HG02623 (cell line): ENCODE measurements at regions not wholly inside any gene's neighbourhood (a gene's known extent, or its start where the extent isn't known, plus 50 kb on each side); places are given as distances from the start of the nearest gene placed in this dataset.
A peak's percentile ranks its signal among the peaks of the same experiment; 100 is the strongest.
"Not testable (repeated sequence)": the region's sequence is repeated elsewhere in the genome, so short reads cannot be mapped to it uniquely, and the experiment has no call there.

Experiments
- ATAC-seq: cut with Tn5 transposase; IDR thresholded peaks from one replicate; pipeline ENCODE4 v1.9.1; 2021; ENCODE audit warnings: moderate library complexity; ENCODE audit not compliant: unreplicated experiment

DNA sequence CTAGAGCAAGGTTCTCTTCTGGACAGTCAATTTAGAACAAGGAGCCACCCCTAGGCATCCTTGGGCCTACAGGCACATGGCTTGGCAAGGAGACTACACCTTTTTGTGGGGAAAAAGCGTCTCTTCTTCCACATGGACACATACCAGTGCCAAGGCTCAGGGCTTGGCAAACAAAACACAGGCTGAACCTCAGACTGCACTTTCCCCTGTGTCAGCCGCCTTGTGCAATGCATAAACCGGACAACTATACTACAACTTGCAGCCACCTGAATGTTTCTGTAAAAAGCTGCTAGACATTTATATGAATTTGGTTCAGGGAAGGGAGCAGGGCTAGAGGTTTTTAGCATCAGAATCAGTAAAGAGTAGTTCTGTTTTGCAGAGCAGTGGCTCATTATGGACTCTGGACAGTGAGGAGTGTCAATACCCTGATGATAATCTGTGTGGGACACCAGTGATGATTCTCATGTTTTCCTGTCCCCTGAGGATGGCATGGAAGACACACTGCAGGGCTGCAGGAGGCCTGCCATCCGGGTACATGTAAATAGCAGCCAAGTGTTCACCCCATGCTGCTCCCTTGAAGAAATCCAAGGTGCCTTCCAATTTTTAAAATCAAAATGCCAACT is 118.9 kb downstream of the GATA3 start:
- no peak for ATAC-seq

- ATAC-seq: no peak
Observed at GRCh38 chr10:8173866-8174243, 119.4 kb downstream of the GATA3 start.

GRCh38 chr10:8174762-8175161 is 120.3 kb downstream of the GATA3 start:
- no peak for ATAC-seq

DNA sequence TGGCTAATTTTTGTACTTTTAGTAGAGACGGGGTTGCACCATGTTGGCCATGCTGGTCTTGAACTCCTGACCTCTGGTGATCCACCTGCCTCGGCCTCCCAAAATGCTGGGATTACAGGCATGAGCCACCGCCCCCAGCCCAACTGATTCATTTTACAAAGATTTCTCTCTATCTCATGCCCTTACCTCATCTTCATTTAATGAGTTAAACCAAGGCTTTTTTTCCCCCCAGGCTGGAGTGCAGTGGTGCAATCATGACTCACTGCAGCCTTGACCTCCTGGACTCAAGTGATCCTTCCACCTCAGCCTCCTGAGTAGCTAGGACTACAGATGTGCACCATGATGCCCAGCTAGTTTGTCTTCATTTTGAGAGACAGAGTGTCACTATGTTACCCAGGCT is 123.0 kb downstream of the GATA3 start:
- ATAC-seq: not testable (repeated sequence)

DNA sequence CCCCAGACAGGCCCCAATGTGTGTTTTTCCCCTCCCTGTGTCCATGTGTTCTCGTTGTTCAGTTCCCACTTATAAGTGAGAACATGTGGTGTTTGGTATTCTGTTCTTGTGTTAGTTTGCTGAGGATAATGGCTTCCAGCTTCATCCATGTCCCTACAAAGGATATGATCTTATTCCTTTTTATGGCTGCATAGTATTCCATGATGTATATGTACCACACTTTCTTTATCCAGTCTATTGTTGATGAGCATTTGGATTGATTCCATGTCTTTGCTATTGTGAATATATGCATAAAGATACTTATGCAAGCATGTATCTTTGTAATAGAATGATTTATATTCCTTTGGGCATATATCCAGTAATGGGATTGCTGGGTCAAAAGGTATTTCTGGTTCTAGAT is 125.3 kb downstream of the GATA3 start:
- ATAC-seq: not testable (repeated sequence)

DNA sequence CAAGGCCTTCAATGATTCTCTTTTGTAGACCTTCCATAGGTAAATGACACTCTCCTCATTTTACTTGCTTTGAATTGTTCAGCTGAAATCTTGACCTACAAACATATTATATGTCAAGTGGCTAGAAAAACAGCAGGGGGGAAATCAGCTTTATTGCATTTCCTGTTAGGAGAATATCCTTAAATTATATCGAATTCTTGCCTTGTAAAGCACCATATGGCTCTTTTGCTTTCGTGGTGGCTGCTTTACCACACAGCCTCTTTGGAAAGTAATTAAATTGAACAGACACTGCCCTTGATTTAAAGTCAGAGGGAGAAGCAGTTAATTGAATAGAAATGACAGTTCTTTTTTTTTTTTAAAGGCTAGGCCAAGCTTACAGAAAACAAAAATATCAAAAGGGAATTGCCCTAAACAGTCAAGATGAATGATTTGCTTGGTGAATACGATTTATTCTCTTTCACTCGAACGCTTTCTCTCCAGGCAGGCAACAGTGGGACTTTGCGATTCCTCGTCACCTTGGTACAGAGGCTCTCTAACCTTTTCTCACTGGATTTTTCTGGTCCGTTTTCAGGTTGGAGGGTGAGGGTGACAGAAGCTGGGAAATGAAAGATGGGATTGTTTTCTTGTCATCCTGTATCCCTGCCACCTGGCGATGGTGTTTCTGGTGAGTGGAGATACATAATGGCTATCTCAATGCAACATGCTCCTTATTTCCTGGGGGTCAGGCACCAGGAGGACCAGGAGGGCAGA is 126.0 kb downstream of the GATA3 start:
- ATAC-seq: no peak

DNA sequence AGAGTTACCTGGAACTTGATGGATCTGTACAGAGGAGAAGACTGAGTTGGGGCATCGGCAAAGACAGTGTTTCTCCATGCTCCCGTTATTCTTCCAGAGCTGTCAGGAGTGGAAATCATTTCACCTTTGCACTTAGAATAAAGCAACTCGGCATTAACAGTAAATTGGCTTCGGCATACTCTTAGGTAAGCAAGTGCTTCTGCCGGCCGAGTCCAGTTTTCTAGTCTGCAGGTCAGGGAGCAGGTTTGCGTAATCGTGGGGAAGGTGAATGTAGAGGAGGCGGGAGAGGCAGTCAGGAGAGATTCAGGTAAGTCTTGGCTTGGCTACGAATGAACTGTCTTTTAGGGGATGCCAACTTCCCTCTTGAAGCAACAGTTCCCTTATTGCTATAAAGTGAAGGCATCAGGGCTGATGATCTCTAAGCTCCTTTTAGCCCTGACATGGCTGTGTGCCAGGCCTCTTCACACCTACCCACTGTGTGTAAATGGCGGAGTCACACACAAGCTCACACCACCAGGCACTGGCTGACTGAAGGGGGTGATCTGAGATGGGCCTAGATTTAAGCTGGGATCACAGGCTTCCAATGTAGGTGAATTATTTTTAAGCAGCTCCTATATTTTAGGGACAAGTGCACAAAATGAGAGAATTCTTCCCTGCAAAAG is 127.1 kb downstream of the GATA3 start:
- no peak for ATAC-seq

DNA sequence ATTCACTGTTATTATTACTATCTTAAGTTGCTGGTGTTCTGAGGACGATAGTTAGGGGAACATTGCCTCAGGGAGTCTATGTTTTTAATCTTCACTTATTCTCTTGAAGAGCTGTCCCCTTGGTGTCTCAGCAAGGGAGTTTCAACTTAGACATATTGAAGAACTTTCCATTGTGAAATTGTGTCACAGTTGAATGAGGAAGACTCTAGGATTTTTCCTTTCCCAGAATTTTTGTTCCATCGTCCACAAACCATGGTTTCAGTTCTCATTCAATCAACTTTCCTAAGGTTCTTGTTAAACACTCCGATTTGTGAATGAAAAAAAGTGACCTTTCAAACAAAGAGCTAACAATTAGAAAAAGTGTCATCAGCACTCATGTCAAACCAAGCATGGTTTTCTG is 128.3 kb downstream of the GATA3 start:
- ATAC-seq: no peak

DNA sequence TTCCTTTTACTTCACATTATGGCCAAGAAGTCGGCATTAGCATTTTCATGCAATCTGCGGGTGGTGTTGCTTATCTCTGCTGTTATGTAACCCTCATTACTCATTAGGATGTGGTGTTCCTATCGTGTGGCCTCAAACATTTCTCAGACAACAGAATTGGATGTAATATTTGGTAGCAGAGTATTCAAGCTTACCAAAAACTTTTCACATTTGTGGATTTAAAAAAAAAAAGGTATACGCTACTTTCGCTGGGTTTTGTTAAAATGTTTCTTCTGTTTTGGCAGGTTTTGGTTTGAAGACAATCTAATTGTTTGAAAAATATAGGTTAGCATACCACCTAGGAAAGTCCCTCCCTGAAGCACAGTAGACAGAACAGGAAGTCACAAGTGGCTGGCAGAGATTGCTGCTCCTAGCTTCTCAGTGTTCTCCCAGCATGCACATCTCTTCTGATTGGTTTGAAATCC is 128.8 kb downstream of the GATA3 start:
- peak; percentile 53 for ATAC-seq

GRCh38 chr10:8187171-8187666 is 132.7 kb downstream of the GATA3 start:
- ATAC-seq: no peak

DNA sequence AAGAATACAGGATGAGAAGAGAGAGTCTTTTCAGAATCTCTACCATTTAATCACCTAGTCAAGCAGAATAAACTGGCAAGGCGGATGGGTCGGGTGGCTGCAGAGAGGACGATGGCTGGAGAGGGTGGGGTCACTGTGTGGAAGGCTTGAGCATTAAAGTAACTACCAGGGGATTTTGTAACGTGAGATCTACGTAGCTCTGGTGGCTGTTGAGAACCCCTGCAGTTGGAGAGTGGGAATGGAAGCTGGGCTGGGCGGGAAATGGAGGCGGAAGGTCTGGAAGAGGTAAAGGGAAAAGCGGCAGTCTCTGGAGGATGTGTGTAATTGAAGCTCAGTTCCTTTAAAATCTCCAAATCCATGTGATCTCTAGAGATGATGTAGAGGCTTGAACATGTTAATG is 135.0 kb downstream of the GATA3 start:
- no peak for ATAC-seq

DNA sequence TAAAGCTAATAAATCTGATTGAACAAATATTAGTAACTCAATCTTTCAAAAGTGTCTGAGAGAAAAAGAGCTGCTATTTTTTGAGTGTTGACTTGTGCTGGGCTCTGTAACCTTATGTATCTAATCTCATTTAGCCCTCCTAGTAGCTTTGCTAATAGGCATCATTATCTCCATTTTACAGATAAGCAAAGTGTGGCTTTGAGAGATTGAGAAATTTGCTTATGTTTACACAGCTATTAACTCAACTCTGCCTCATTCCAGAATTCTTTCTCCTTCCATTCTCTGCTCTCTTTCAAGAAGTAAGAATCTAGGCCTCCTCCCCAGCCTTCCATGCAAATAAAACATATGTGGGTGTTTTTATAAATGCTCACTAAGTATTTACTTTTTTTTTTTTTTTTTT is 137.8 kb downstream of the GATA3 start:
- no peak for ATAC-seq

DNA sequence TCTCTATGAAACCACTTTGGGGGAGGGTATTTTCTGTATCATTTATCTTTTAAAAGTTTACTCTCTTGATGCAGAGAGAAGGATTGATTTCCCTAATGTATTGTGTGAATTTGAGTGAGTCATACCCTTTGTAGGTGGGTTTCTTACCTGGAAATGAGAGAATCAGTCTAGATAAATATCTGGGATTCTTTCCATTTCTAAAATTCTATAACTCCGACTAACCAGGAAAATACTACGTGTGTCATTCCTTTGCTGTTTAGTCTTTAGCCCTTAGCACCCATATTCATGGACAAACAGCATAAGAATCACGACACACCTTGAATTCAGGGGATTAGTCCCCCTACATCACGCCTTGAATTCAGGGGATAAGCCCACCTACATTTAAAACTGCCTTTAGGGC is 139.1 kb downstream of the GATA3 start:
- ATAC-seq: no peak

DNA sequence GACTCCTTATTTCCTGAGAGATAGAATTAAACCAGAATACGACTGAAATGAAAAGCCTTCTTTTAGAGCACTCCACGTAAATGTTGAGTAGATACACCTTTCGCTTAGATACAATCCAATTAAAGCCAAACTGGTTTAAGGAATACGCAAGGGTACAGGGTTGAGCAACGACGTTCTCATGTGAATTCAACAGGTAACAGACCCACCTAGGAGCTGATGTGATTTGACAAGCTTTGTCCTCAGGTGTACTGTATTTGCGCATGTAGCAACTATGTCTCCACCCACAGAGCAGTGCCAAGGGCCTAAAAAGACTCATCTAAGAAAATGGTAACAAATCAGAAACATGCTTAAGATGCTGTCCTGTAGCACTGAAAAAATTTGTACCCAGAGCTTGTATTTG is 139.6 kb downstream of the GATA3 start:
- ATAC-seq: no peak

DNA sequence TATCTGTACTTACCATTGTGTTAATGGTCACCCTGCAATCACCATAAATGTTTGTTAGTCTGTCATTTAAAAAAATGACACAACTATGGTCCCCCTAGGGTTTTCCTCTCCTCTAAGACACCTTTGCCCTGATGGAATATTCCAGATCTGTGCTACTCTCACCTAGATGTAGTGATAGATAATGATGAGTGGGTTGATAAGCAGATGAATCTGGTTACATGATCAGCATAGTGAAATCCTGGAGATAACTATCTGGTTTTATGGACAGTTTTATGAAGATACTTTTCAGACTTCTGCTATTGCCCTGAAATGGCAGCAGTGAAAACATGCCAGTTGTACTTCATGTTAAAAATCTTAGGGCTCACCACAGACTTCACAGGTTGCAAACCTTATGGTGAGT is 152.4 kb downstream of the GATA3 start:
- no peak for ATAC-seq

DNA sequence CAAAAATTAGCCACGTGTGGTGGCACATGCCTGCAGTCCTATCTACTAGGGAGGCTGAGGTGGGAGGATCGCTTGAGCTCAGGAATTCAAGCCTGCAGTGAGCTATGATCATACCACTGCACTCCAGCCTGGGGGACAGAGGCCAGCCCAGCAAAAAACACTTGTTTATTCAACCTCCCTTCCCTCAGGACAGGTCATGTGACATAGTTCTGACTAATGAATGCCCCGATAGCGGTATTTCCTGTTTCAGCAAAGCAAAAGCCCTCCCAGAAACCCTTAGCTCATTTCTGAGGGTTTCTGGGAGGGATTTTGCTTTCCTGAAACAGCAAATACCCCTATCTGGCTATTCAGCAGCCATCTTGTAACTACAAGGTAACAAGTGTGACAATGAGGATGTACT is 157.1 kb downstream of the GATA3 start:
- no peak for ATAC-seq

DNA sequence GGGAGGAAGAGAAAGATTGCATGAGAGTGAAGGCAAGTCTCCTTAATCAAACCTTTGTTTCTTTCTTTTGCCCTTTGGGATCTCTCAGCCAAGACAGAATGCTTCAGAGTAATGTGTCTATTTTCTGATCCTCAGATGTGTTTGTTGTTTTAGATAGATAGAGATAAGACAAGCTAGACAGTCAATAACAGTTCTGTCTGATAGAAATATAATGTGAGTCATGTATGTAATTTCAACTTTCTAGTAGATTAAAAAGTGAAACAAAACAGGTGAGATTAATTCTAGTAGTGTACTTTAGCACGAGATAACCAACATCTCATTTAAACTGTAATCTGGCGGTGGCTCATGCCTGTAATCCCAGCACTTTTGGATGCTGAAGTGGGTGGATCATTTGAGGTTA is 159.2 kb downstream of the GATA3 start:
- no peak for ATAC-seq

DNA sequence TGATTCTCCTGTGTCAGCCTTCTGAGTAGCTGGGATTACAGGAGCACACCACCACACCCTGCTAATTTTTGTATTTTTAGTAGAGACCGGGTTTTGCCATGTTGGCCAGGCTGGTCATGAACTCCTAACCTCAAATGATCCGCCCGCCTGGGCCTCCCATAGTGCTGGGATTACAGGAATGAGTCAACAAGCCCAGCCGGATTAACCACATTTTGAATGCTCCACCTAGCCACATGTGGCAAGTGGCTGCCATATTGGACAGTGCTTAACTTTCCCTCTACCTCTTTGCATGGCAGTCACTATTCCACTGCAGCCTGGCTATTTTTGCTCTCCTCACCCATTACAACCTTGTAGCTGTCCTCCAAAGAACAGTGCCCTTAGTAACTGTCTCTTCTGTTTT is 160.1 kb downstream of the GATA3 start:
- no peak for ATAC-seq

DNA sequence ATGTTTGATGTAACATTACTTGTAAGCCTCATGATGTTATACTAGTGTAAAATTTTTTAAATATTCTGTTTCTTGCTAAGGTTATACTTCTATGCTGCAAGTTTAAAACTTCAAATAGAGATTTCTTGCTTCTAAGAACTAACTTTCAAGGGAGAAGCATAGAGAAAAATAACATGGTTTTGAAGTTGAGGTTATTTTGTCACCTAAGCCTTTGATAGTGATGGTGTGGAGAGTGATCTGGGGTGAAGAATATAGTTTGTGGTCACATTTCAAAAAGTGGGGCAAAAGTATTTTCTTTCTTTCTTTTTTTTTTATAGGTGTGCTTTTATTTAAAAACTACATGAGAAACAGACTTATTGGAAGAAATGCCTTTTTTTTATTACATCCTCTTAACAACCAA is 162.4 kb downstream of the GATA3 start:
- no peak for ATAC-seq

- no peak for ATAC-seq
Observed at GRCh38 chr10:8221451-8221850, 167.0 kb downstream of the GATA3 start.

- ATAC-seq: no peak
Observed at GRCh38 chr10:8224591-8224990, 170.1 kb downstream of the GATA3 start.

DNA sequence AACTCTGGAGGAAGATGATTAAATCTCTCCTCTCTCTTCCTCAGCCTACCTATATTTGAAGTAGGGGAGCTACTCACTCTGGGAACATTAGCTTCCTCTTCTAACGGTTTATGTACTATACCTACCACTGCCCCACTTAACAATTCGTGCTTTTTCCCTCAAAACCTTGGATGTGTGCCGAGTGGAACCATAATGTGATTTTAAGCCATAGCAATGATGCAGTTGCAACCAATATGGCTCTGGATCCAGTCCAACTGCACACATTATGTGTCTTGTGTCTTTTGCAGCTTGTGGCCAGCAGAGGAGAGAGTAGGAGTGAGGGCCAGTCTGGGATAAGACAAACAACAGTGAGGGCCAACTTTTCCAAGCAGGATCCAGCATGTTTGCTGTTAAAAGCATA is 170.7 kb downstream of the GATA3 start:
- no peak for ATAC-seq
